CD14-positive monocyte (primary cell): ENCODE measurements at regions not wholly inside any gene's neighbourhood (a gene's known extent, or its start where the extent isn't known, plus 50 kb on each side); places are given as distances from the start of the nearest gene placed in this dataset.
A peak's percentile ranks its signal among the peaks of the same experiment; 100 is the strongest.

Experiments used
- DNase-seq, 3 donors: peaks; one replicate each; pipeline ENCODE4 v3.0.0-alpha.2; 2011 to 2022
- H2AFZ ChIP-seq: 2 replicates; pipeline ENCODE4 v1.6.0; 2012; ENCODE audit warnings: mild to moderate bottlenecking, low read depth, low read length, inconsistent platforms; ENCODE audit not compliant: insufficient read depth, poor library complexity, severe bottlenecking
- H3K27ac ChIP-seq, 2 donors: 1 replicate in 1 of 2; 2 replicates in 1 of 2; pipeline ENCODE4 v1.5.1; 2012 to 2013; ENCODE audit warnings: low read length in 2 of 2, control low read depth in 1 of 2, inconsistent platforms in 1 of 2, low read depth in 1 of 2, mild to moderate bottlenecking in 1 of 2
- H3K27me3 ChIP-seq, 2 donors: one replicate each; pipeline versions ENCODE4 v1.6.0 to v1.6.1; 2011 to 2013; ENCODE audit warnings: low read length in 2 of 2; ENCODE audit not compliant: control insufficient read depth in 2 of 2, insufficient read depth in 2 of 2
- H3K36me3 ChIP-seq, 2 donors: replicated peaks in 1 of 2; 1 replicate in 1 of 2; 2 replicates in 1 of 2; pipeline versions ENCODE4 v1.5.1 to v1.6.1; 2012 to 2013; ENCODE audit warnings: low read length in 2 of 2, control low read depth in 1 of 2, inconsistent platforms in 1 of 2, mild to moderate bottlenecking in 1 of 2; ENCODE audit not compliant: insufficient read depth in 2 of 2, control insufficient read depth in 1 of 2
- H3K4me1 ChIP-seq, 2 donors: 1 replicate in 1 of 2; 2 replicates in 1 of 2; pipeline versions ENCODE4 v1.5.1 to v1.6.1; 2012 to 2013; ENCODE audit warnings: low read length in 2 of 2, control low read depth in 1 of 2, inconsistent platforms in 1 of 2, mild to moderate bottlenecking in 1 of 2, moderate library complexity in 1 of 2; ENCODE audit not compliant: insufficient read depth in 2 of 2, control insufficient read depth in 1 of 2
- H3K4me2 ChIP-seq: replicated peaks from 2 replicates; pipeline ENCODE3; 2012; ENCODE audit warnings: low read length, moderate library complexity, mild to moderate bottlenecking; ENCODE audit not compliant: poor library complexity, severe bottlenecking; ENCODE audit errors: extremely low read depth
- H3K4me3 ChIP-seq, 3 experiments: fragments of 200-600 bp in 1 of 3; sonication (generic) in 1 of 3; replicated peaks in 1 of 3; 1 replicate in 2 of 3; 2 replicates in 1 of 3; pipeline ENCODE4 v1.5.1; 2011 to 2013; ENCODE audit warnings: low read length in 3 of 3, mild to moderate bottlenecking in 3 of 3, control low read depth in 2 of 3, low read depth in 2 of 3, inconsistent platforms in 1 of 3, moderate library complexity in 1 of 3
- H3K79me2 ChIP-seq: 2 replicates; pipeline ENCODE4 v1.6.0; 2012; ENCODE audit warnings: mild to moderate bottlenecking, control low read depth, inconsistent platforms, low read length, moderate library complexity; ENCODE audit not compliant: insufficient read depth
- H3K9ac ChIP-seq: 2 replicates; pipeline ENCODE4 v1.6.0; 2017; ENCODE audit warnings: low read length, mild to moderate bottlenecking; ENCODE audit not compliant: insufficient read depth, poor library complexity, severe bottlenecking
- H3K9me3 ChIP-seq, 2 donors: replicated peaks in 1 of 2; 1 replicate in 1 of 2; 2 replicates in 1 of 2; pipeline versions ENCODE4 v1.5.1 to v1.6.1; 2012 to 2013; ENCODE audit warnings: low read length in 2 of 2, control low read depth in 1 of 2; ENCODE audit not compliant: control insufficient read depth in 1 of 2, insufficient read depth in 1 of 2
- H4K20me1 ChIP-seq: 2 replicates; pipeline ENCODE4 v1.6.0; 2012; ENCODE audit warnings: mild to moderate bottlenecking, low read length, control low read depth, moderate library complexity; ENCODE audit not compliant: insufficient read depth
- H3K27ac Mint-ChIP-seq, 7 donors: one replicate each; pipeline ENCODE4 v1.8.0; 2020; ENCODE audit warnings: mild to moderate bottlenecking in 7 of 7, mixed read lengths in 7 of 7, moderate library complexity in 6 of 7, inconsistent platforms in 2 of 7
- H3K27me3 Mint-ChIP-seq, 3 donors: one replicate each; pipeline ENCODE4 v1.8.0; 2021 to 2022; ENCODE audit warnings: low read depth in 3 of 3, mild to moderate bottlenecking in 3 of 3, mixed read lengths in 3 of 3, moderate library complexity in 3 of 3, inconsistent platforms in 1 of 3
- H3K36me3 Mint-ChIP-seq, 2 donors: one replicate each; pipeline ENCODE4 v1.8.0; 2020; ENCODE audit warnings: mixed read lengths in 2 of 2, inconsistent platforms in 1 of 2, mild to moderate bottlenecking in 1 of 2
- H3K4me1 Mint-ChIP-seq: one replicate; pipeline ENCODE4 v1.8.0; 2020; ENCODE audit warnings: mild to moderate bottlenecking, mixed read lengths
- H3K4me3 Mint-ChIP-seq, 2 donors: one replicate each; pipeline ENCODE4 v1.8.0; 2020; ENCODE audit warnings: mild to moderate bottlenecking in 2 of 2, mixed read lengths in 2 of 2, moderate library complexity in 1 of 2
- H3K9me3 Mint-ChIP-seq, 7 donors: one replicate each; pipeline ENCODE4 v1.8.0; 2020 to 2022; ENCODE audit warnings: mixed read lengths in 7 of 7, mild to moderate bottlenecking in 6 of 7, moderate library complexity in 6 of 7, inconsistent platforms in 2 of 7
- WGBS: methylation state at CpG from one replicate; pipeline ENCODE4 v1.1.5; 2013; ENCODE audit warnings: missing lambda C conversion rate; ENCODE audit not compliant: insufficient coverage; 5-methylcytosine and 5-hydroxymethylcytosine counted together
- intact Hi-C, 2 donors: fragments of 100-400 bp; cut with micrococcal nuclease; formaldehyde crosslinking; loops; one replicate each; pipeline versions ENCODE4 v1.15.0 to v1.15.1; 2023
- TF ChIP-seq, protein P1 (sequence below): fragments of 200-600 bp; IDR thresholded peaks from one replicate; pipeline ENCODE4 v1.8.0; 2022; ENCODE audit warnings: antibody characterized with exemption, mild to moderate bottlenecking

DNA sequence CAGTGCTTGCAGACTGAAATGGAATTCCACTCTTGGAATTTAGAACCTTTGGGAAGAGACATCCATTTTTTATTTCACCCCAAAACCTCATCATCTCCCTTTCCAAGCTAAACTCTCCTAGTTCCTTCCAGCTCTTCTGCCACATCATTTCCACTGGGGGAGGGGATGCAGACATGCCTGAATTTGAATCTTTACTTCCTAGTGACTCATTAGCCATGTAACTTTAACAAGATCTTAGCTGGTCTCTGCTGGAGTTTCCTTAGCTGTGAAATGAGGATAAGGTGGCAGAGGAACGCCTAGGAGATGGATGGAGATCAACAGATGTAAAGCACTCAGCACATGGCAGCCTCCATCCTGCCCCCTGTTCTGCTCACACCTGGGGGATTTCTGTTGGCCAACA, 266.8 kb downstream of the EN1 start:
- intact Hi-C loops = no loop called here
- TF ChIP-seq, protein P1, sequence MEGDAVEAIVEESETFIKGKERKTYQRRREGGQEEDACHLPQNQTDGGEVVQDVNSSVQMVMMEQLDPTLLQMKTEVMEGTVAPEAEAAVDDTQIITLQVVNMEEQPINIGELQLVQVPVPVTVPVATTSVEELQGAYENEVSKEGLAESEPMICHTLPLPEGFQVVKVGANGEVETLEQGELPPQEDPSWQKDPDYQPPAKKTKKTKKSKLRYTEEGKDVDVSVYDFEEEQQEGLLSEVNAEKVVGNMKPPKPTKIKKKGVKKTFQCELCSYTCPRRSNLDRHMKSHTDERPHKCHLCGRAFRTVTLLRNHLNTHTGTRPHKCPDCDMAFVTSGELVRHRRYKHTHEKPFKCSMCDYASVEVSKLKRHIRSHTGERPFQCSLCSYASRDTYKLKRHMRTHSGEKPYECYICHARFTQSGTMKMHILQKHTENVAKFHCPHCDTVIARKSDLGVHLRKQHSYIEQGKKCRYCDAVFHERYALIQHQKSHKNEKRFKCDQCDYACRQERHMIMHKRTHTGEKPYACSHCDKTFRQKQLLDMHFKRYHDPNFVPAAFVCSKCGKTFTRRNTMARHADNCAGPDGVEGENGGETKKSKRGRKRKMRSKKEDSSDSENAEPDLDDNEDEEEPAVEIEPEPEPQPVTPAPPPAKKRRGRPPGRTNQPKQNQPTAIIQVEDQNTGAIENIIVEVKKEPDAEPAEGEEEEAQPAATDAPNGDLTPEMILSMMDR = no peak
- peaks cover 0 to 1% (median 0%) of the 10 kb centered on the region in 7 donors for H3K9me3 Mint-ChIP-seq
- Histone ChIP-seq H3K79me2 (no peaks in the 10 kb centered on the region), H3K4me1 (no peaks in the 10 kb centered on the region), H3K36me3 (no peaks in the 10 kb centered on the region), H3K9me3 (no peaks in the 10 kb centered on the region), H4K20me1 (no peaks in the 10 kb centered on the region), H3K9ac (no peak overlapping the region), H3K27ac (no peak overlapping the region), H3K4me3 (no peak overlapping the region), H3K4me2 (no peak overlapping the region), H2AFZ (no peak overlapping the region), H3K27me3 (no peaks in the 10 kb centered on the region)
- WGBS = no CpG with 5 or more reads among the region's 1 CpG
- H3K27me3 Mint-ChIP-seq = peaks cover 0 to 4% (median 3%) of the 10 kb centered on the region in 3 donors
- H3K36me3 Mint-ChIP-seq = no peaks in the 10 kb centered on the region
- H3K27ac Mint-ChIP-seq = peak overlapping the region in 1 of 7 donors; percentile 4
- no peak for DNase-seq
- H3K4me3 Mint-ChIP-seq = no peak overlapping the region
- no peaks in the 10 kb centered on the region for H3K4me1 Mint-ChIP-seq

DNA sequence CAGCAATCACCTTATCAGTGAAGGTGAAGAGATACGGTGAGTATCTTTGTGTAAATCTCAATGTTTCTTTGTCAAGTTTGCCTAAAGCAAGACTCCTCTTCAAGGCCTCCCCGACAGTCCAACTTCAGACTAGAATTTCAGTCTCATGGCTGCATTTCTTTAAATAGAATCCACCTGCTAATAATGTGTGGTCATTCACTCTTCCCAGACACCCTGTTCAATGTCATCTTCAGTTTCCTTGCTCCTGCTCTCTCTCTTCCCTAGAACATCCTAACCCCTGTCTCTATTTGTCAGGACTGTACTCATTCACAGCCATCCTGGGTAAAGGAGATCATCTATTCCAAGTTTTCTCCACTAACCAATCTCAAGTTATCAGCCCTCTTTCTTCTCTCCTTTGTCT, 267.3 kb downstream of the EN1 start:
- Mint-ChIP-seq H3K27ac (no peak overlapping the region), H3K9me3 (peaks cover 0 to 3% (median 0%) of the 10 kb centered on the region in 7 donors), H3K27me3 (peaks cover 0 to 5% (median 4%) of the 10 kb centered on the region in 3 donors), H3K4me1 (no peaks in the 10 kb centered on the region), H3K4me3 (no peak overlapping the region), H3K36me3 (no peaks in the 10 kb centered on the region)
- no peaks in the 10 kb centered on the region for H3K4me1 ChIP-seq
- H3K27ac ChIP-seq = no peak overlapping the region
- no peaks in the 10 kb centered on the region for H3K27me3 ChIP-seq
- no peak overlapping the region for H3K4me3 ChIP-seq
- H3K36me3 ChIP-seq = no peaks in the 10 kb centered on the region
- no peak for DNase-seq
- no peaks in the 10 kb centered on the region for H3K9me3 ChIP-seq
- H4K20me1 ChIP-seq = no peaks in the 10 kb centered on the region
- TF ChIP-seq, protein P1 = no peak
- no peak overlapping the region for H3K9ac ChIP-seq
- no peak overlapping the region for H3K4me2 ChIP-seq
- H2AFZ ChIP-seq = no peak overlapping the region
- H3K79me2 ChIP-seq = no peaks in the 10 kb centered on the region
- intact Hi-C loops = no loop called here
- no CpG with 5 or more reads among the region's 2 CpGs for WGBS
